Inflammatory macrophage treated with lipopolysaccharide for 1 hour (primary cell): ENCODE measurements at regions not wholly inside any gene's neighbourhood (a gene's known extent, or its start where the extent isn't known, plus 50 kb on each side); places are given as distances from the start of the nearest gene placed in this dataset.
"Not testable (repeated sequence)": the region's sequence is repeated elsewhere in the genome, so short reads cannot be mapped to it uniquely, and the experiment has no call there.

Experiments
- DNase-seq, 2 donors: peaks; one replicate each; pipeline ENCODE4 v3.0.0-alpha.2; 2020 to 2022

- DNase-seq = no peak
These were observed 149.4 kb upstream of the ZC3H12A start for GRCh38 chr1:37325010-37325409.

- no peak for DNase-seq
These were observed 148.6 kb upstream of the ZC3H12A start for GRCh38 chr1:37325509-37326437.

GRCh38 chr1:37332126-37332525 lies 142.3 kb upstream of the ZC3H12A start:
- DNase-seq = no peak

GRCh38 chr1:37338658-37339057 lies 135.7 kb upstream of the ZC3H12A start:
- DNase-seq = no peak

GRCh38 chr1:37342736-37343135 lies 131.6 kb upstream of the ZC3H12A start:
- no peak for DNase-seq

GRCh38 chr1:37347104-37347649 lies 127.2 kb upstream of the ZC3H12A start:
- DNase-seq = no peak

GRCh38 chr1:37353871-37354270 lies 120.5 kb upstream of the ZC3H12A start:
- no peak for DNase-seq

GRCh38 chr1:37354876-37355650 lies 119.3 kb upstream of the ZC3H12A start:
- no peak for DNase-seq

GRCh38 chr1:37358992-37359391 lies 115.4 kb upstream of the ZC3H12A start:
- DNase-seq = no peak

GRCh38 chr1:37360011-37360410 lies 114.4 kb upstream of the ZC3H12A start:
- DNase-seq = no peak

GRCh38 chr1:37362594-37363385 lies 111.6 kb upstream of the ZC3H12A start:
- no peak for DNase-seq

- no peak for DNase-seq
These were observed 110.8 kb upstream of the ZC3H12A start for GRCh38 chr1:37363535-37363934.

- peak; percentile 25 to 40 for DNase-seq
These were observed 105.6 kb upstream of the ZC3H12A start for GRCh38 chr1:37368665-37369315.

GRCh38 chr1:37372302-37372701 lies 102.1 kb upstream of the ZC3H12A start:
- DNase-seq = no peak

GRCh38 chr1:37372711-37373110 lies 101.7 kb upstream of the ZC3H12A start:
- no peak for DNase-seq

GRCh38 chr1:37373413-37373812 lies 101.0 kb upstream of the ZC3H12A start:
- no peak for DNase-seq

- DNase-seq = not testable (repeated sequence)
These were observed 93.8 kb upstream of the ZC3H12A start for GRCh38 chr1:37380546-37380945.

- DNase-seq = no peak
These were observed 86.5 kb upstream of the ZC3H12A start for GRCh38 chr1:37387854-37388253.

GRCh38 chr1:37389327-37389726 lies 85.1 kb upstream of the ZC3H12A start:
- no peak for DNase-seq

GRCh38 chr1:37391211-37392011 lies 83.0 kb upstream of the ZC3H12A start:
- no peak for DNase-seq

- DNase-seq = no peak
These were observed 82.3 kb upstream of the ZC3H12A start for GRCh38 chr1:37392051-37392450.
